H9 (cell line): ENCODE measurements at regions not wholly inside any gene's neighbourhood (a gene's known extent, or its start where the extent isn't known, plus 50 kb on each side); places are given as distances from the start of the nearest gene placed in this dataset.
"Not testable (repeated sequence)": the region's sequence is repeated elsewhere in the genome, so short reads cannot be mapped to it uniquely, and the experiment has no call there.

Source experiments
- DNase-seq: peaks from one replicate; pipeline ENCODE4 v3.0.0-alpha.2; 2017
- H2AFZ ChIP-seq: one replicate; pipeline ENCODE4 v1.6.1; 2013; ENCODE audit warnings: mild to moderate bottlenecking, low read length, control low read depth, moderate library complexity
- H2AK5ac ChIP-seq: 2 replicates; pipeline ENCODE4 v1.6.1; 2013; ENCODE audit warnings: low read length, control low read depth, mixed read lengths; ENCODE audit not compliant: insufficient read length
- H2BK120ac ChIP-seq: one replicate; pipeline ENCODE4 v1.6.1; 2013; ENCODE audit warnings: low read depth, mild to moderate bottlenecking, low read length, control low read depth, inconsistent platforms; ENCODE audit not compliant: poor library complexity, severe bottlenecking
- H2BK12ac ChIP-seq: 2 replicates; pipeline ENCODE4 v1.6.1; 2013; ENCODE audit warnings: low read length, control low read depth, mixed read lengths, low read depth; ENCODE audit not compliant: insufficient read length
- H2BK15ac ChIP-seq: 2 replicates; pipeline ENCODE4 v1.6.1; 2013; ENCODE audit warnings: low read depth, low read length, control low read depth
- H2BK20ac ChIP-seq: one replicate; pipeline ENCODE4 v1.6.1; 2013; ENCODE audit warnings: low read depth, mild to moderate bottlenecking, low read length, control low read depth, inconsistent platforms; ENCODE audit not compliant: poor library complexity, severe bottlenecking
- H2BK5ac ChIP-seq: 2 replicates; pipeline ENCODE4 v1.6.1; 2013; ENCODE audit warnings: low read length, control low read depth, mixed read lengths; ENCODE audit not compliant: insufficient read length
- H3K14ac ChIP-seq: 2 replicates; pipeline ENCODE4 v1.6.1; 2013; ENCODE audit warnings: low read length, control low read depth; ENCODE audit not compliant: insufficient read depth
- H3K18ac ChIP-seq: 2 replicates; pipeline ENCODE4 v1.6.1; 2013; ENCODE audit warnings: low read depth, mild to moderate bottlenecking, mixed read lengths, low read length, control low read depth; ENCODE audit not compliant: insufficient read length
- H3K23ac ChIP-seq: 2 replicates; pipeline ENCODE4 v1.6.1; 2013; ENCODE audit warnings: low read length, control low read depth, mixed read lengths, low read depth; ENCODE audit not compliant: insufficient read length
- H3K23me2 ChIP-seq: 2 replicates; pipeline ENCODE4 v1.6.1; 2013; ENCODE audit warnings: low read depth, mild to moderate bottlenecking, mixed read lengths, low read length, control low read depth; ENCODE audit not compliant: insufficient read length, poor library complexity, severe bottlenecking
- H3K27ac ChIP-seq: 2 replicates; pipeline ENCODE4 v1.5.1; 2013; ENCODE audit warnings: low read length, control low read depth, mixed read lengths, low read depth; ENCODE audit not compliant: insufficient read length
- H3K27me3 ChIP-seq: 2 replicates; pipeline ENCODE4 v1.6.1; 2013; ENCODE audit warnings: low read length, control low read depth, inconsistent platforms; ENCODE audit not compliant: insufficient read depth
- H3K4ac ChIP-seq: 2 replicates; pipeline ENCODE4 v1.6.1; 2013; ENCODE audit warnings: low read depth, mild to moderate bottlenecking, control low read depth, inconsistent platforms, low read length, moderate library complexity
- H3K4me1 ChIP-seq: 2 replicates; pipeline ENCODE4 v1.6.1; 2013; ENCODE audit warnings: low read length, control low read depth, inconsistent platforms; ENCODE audit not compliant: insufficient read depth
- H3K4me2 ChIP-seq: 2 replicates; pipeline ENCODE4 v1.6.1; 2013; ENCODE audit warnings: low read length, control low read depth, mixed read lengths; ENCODE audit not compliant: insufficient read length, insufficient read depth
- H3K56ac ChIP-seq: 2 replicates; pipeline ENCODE4 v1.6.1; 2013; ENCODE audit warnings: low read depth, mild to moderate bottlenecking, mixed read lengths, low read length, control low read depth; ENCODE audit not compliant: insufficient read length
- H3K79me1 ChIP-seq: 2 replicates; pipeline ENCODE4 v1.6.1; 2013; ENCODE audit warnings: low read depth, mild to moderate bottlenecking, moderate library complexity, low read length, control low read depth, inconsistent platforms; ENCODE audit not compliant: insufficient read depth, poor library complexity, severe bottlenecking
- H3K79me2 ChIP-seq: 2 replicates; pipeline ENCODE4 v1.6.1; 2013; ENCODE audit warnings: low read length, control low read depth, inconsistent platforms; ENCODE audit not compliant: insufficient read depth
- H3K9ac ChIP-seq: 2 replicates; pipeline ENCODE4 v1.6.1; 2013; ENCODE audit warnings: low read length, control low read depth, mixed read lengths; ENCODE audit not compliant: insufficient read length; ENCODE audit errors: extremely low read depth
- H3K9me3 ChIP-seq: one replicate; pipeline ENCODE4 v1.6.1; 2013; ENCODE audit warnings: low read depth, low read length, inconsistent platforms; ENCODE audit not compliant: control insufficient read depth
- H3T11ph ChIP-seq: one replicate; pipeline ENCODE4 v1.6.1; 2013; ENCODE audit warnings: mild to moderate bottlenecking, low read length, control low read depth, inconsistent platforms
- H4K20me1 ChIP-seq: one replicate; pipeline ENCODE4 v1.6.1; 2013; ENCODE audit not compliant: control insufficient read depth, insufficient read length, insufficient read depth
- H4K5ac ChIP-seq: 2 replicates; pipeline ENCODE4 v1.6.1; 2013; ENCODE audit warnings: low read depth, mild to moderate bottlenecking, mixed read lengths, low read length, control low read depth; ENCODE audit not compliant: insufficient read length
- H4K8ac ChIP-seq: replicated peaks from 2 replicates; pipeline ENCODE4 v1.6.1; 2013; ENCODE audit warnings: low read length, control low read depth, mixed read lengths, low read depth; ENCODE audit not compliant: insufficient read length
- H4K91ac ChIP-seq: 2 replicates; pipeline ENCODE4 v1.6.1; 2013; ENCODE audit warnings: low read depth, mild to moderate bottlenecking, moderate library complexity, mixed read lengths, low read length, control low read depth; ENCODE audit not compliant: insufficient read length
- H3K27ac Mint-ChIP-seq, 3 experiments: 2 replicates in 2 of 3; 3 replicates in 1 of 3; pipeline ENCODE4 v1.8.0; 2020 to 2021; ENCODE audit warnings: mixed read lengths in 3 of 3, mild to moderate bottlenecking in 1 of 3, moderate library complexity in 1 of 3
- H3K27me3 Mint-ChIP-seq: 2 replicates; pipeline ENCODE4 v1.8.0; 2021; ENCODE audit warnings: low read depth, mild to moderate bottlenecking, moderate library complexity, mixed read lengths
- H3K36me3 Mint-ChIP-seq, 3 experiments: 2 replicates in 2 of 3; 3 replicates in 1 of 3; pipeline ENCODE4 v1.8.0; 2020 to 2021; ENCODE audit warnings: low read depth in 3 of 3, mixed read lengths in 3 of 3; ENCODE audit not compliant: insufficient read depth in 1 of 3
- H3K4me1 Mint-ChIP-seq, 2 experiments: 2 replicates each; pipeline ENCODE4 v1.8.0; 2020; ENCODE audit warnings: mixed read lengths in 2 of 2
- H3K4me3 Mint-ChIP-seq, 2 experiments: 2 replicates in 1 of 2; 3 replicates in 1 of 2; pipeline ENCODE4 v1.8.0; 2020 to 2021; ENCODE audit warnings: mild to moderate bottlenecking in 2 of 2, mixed read lengths in 2 of 2, moderate library complexity in 1 of 2
- H3K9me3 Mint-ChIP-seq, 2 experiments: 2 replicates in 1 of 2; 3 replicates in 1 of 2; pipeline ENCODE4 v1.8.0; 2020; ENCODE audit warnings: mild to moderate bottlenecking in 2 of 2, mixed read lengths in 2 of 2, moderate library complexity in 1 of 2
- CTCF ChIP-seq: fragments of 200-600 bp; sonication (generic); conservative IDR thresholded peaks from 3 replicates; pipeline ENCODE4 v1.8.0; 2021; ENCODE audit warnings: antibody characterized with exemption, mild to moderate bottlenecking
- WGBS: extraction: QIAGEN DNeasy Blood & Tissue Kit; methylation state at CpG from one replicate; pipeline ENCODE4 v1.1.7; 2013; ENCODE audit warnings: missing lambda C conversion rate, low lambda C conversion rate, mixed read lengths; ENCODE audit not compliant: insufficient read length; ENCODE audit errors: extremely low coverage; 5-methylcytosine and 5-hydroxymethylcytosine counted together

DNA sequence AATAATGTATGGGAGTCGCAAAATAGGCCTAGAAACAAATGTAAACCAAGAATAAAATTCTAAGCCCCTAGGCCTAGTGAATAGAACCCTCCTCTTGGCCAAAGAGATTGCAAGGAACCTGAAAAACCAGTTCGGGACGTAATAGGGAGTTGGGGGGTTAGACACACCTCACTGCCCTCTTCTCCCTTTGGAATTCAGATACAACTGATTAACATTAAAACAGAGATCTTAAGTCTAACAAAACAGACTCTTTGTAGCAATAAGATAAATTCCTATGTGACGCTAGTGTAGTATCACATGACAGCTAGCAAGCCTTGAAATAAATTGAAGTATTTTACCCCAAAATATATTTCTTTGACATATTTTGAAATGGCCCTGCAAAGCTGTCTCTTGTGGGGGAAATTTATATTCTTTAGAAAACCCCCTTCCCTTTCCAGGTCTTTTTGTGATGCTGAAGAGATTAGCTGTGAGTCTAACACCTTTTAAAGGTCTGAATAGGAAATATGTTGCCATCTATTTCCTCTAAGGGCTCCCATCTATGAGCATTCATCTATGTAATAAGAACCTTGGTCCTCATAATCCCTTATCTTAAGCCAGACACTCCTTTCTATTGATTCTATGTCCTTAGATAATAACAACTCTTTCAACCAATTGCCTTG lies 623.4 kb upstream of the NRG3 start:
- Histone ChIP-seq H3K56ac (no peak overlapping the region), H2BK15ac (no peak overlapping the region), H3K23ac (no peak overlapping the region), H3K9me3 (no peaks in the 10 kb centered on the region), H2AK5ac (no peak overlapping the region), H3K79me2 (no peaks in the 10 kb centered on the region), H3T11ph (peak overlapping the region; percentile 73), H3K4me1 (peaks cover 9% of the 10 kb centered on the region; the same call in 1 of the 2 replicates), H3K23me2 (no peaks in the 10 kb centered on the region), H3K79me1 (no peaks in the 10 kb centered on the region), H2AFZ (no peak overlapping the region), H3K14ac (no peak overlapping the region), H4K91ac (no peak overlapping the region), H4K8ac (no peak overlapping the region), H3K4me2 (no peak overlapping the region), H3K4ac (no peak overlapping the region), H2BK5ac (no peak overlapping the region), H2BK12ac (no peak overlapping the region), H4K5ac (no peak overlapping the region), H2BK120ac (no peak overlapping the region), H3K9ac (no peak overlapping the region), H4K20me1 (no peaks in the 10 kb centered on the region), H2BK20ac (peak overlapping the region; percentile 84), H3K27me3 (no peaks in the 10 kb centered on the region), H3K18ac (no peak overlapping the region), H3K27ac (peak overlapping the region; percentile 65)
- H3K27ac Mint-ChIP-seq: peak overlapping the region; percentile 72 to 97 (median 90); a peak in 6 of 7 replicates
- no peaks in the 10 kb centered on the region for H3K27me3 Mint-ChIP-seq
- TF ChIP-seq CTCF: no peak
- peak; percentile 80 for DNase-seq
- H3K4me3 Mint-ChIP-seq: peak overlapping the region in 1 of 2 experiments; percentile 26; a peak in 2 of 5 replicates
- H3K9me3 Mint-ChIP-seq: no peaks in the 10 kb centered on the region; a peak in 1 of 5 replicates
- WGBS: no CpG with 5 or more reads among the region's 4 CpGs
- peaks cover 30 to 33% of the 10 kb centered on the region in 2 experiments for H3K4me1 Mint-ChIP-seq
- H3K36me3 Mint-ChIP-seq: peaks cover 0 to 11% (median 0%) of the 10 kb centered on the region in 3 experiments; a peak in 1 of 7 replicates

DNA sequence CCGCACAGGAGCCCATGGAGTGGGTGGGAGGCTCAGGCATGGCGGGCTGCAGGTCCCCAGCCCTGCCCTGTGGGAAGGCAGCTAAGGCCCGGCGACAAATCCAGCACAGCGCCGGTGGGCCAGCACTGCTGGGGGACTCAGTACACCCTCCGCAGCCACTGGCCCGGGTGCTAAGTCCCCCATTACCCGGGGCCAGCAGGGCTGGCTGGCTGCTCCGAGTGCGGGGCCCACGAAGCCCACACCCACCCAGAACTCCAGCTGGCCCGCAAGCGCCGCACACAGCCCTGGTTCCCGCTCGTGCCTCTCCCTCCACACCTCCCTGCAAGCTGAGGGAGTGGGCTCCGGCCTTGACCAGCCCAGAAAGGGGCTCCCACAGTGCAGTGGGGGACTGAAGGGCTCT lies 610.0 kb upstream of the NRG3 start:
- not testable (repeated sequence) for H3K27ac ChIP-seq, H3K79me1 ChIP-seq, H3K18ac ChIP-seq, H2BK20ac ChIP-seq, H2AK5ac ChIP-seq, H3K27me3 Mint-ChIP-seq, H3K23me2 ChIP-seq, H3K27me3 ChIP-seq, H2BK15ac ChIP-seq, H3K4ac ChIP-seq, H3K14ac ChIP-seq, H3K56ac ChIP-seq, H3K23ac ChIP-seq, H2BK120ac ChIP-seq, H4K91ac ChIP-seq, H4K8ac ChIP-seq, H2BK5ac ChIP-seq, H3K9me3 Mint-ChIP-seq, H3K4me2 ChIP-seq, H4K20me1 ChIP-seq, H3K9ac ChIP-seq, H3K4me1 Mint-ChIP-seq, H2AFZ ChIP-seq, H3K79me2 ChIP-seq, H4K5ac ChIP-seq, H3T11ph ChIP-seq, H3K27ac Mint-ChIP-seq, H3K4me3 Mint-ChIP-seq, H3K4me1 ChIP-seq, H3K9me3 ChIP-seq, DNase-seq, H2BK12ac ChIP-seq
- H3K36me3 Mint-ChIP-seq: peaks cover 0 to 11% (median 0%) of the 10 kb centered on the region in 3 experiments; a peak in 2 of 7 replicates
- WGBS: no CpG with 5 or more reads among the region's 18 CpGs
